Neural cell (in vitro differentiated cells): ENCODE measurements at regions not wholly inside any gene's neighbourhood (a gene's known extent, or its start where the extent isn't known, plus 50 kb on each side); places are given as distances from the start of the nearest gene placed in this dataset.

Source experiments
- H2AFZ ChIP-seq: fragments of 200-600, 300-800 bp; sonication (generic), shearing (Covaris generic); 2 replicates; pipeline ENCODE4 v1.6.0; 2014; ENCODE audit warnings: low read depth, mild to moderate bottlenecking, antibody characterized with exemption, low read length, moderate library complexity
- H3F3A ChIP-seq: fragments of 200-600 bp; shearing (Covaris generic); 2 replicates; pipeline ENCODE4 v1.6.1; 2016; ENCODE audit warnings: mild to moderate bottlenecking, moderate library complexity, mixed read lengths, antibody characterized with exemption, low read length; ENCODE audit not compliant: insufficient read depth, poor library complexity, severe bottlenecking
- H3K27ac ChIP-seq: fragments of 200-600, 300-800 bp; sonication (generic), shearing (Covaris generic); 2 replicates; pipeline ENCODE4 v1.5.1; 2014; ENCODE audit warnings: mild to moderate bottlenecking, low read length, moderate library complexity
- H3K27me3 ChIP-seq: fragments of 300-800, 200-600 bp; sonication (generic), shearing (Covaris generic); 2 replicates; pipeline ENCODE4 v1.6.0; 2014; ENCODE audit warnings: mild to moderate bottlenecking, low read depth, low read length, moderate library complexity; ENCODE audit not compliant: insufficient read depth
- H3K36me3 ChIP-seq: fragments of 300-800, 200-600 bp; sonication (generic), shearing (Covaris generic); 2 replicates; pipeline ENCODE4 v1.5.1; 2014; ENCODE audit warnings: mild to moderate bottlenecking, antibody characterized with exemption, low read length, moderate library complexity; ENCODE audit not compliant: insufficient read depth
- H3K4me2 ChIP-seq: fragments of 300-800, 200-600 bp; sonication (generic), shearing (Covaris generic); 2 replicates; pipeline ENCODE4 v1.6.0; 2014; ENCODE audit warnings: mild to moderate bottlenecking, low read length
- H3K4me3 ChIP-seq: fragments of 300-800, 200-600 bp; sonication (generic), shearing (Covaris generic); 2 replicates; pipeline ENCODE4 v1.5.1; 2014; ENCODE audit warnings: mild to moderate bottlenecking, low read length, moderate library complexity
- H3K79me2 ChIP-seq: fragments of 200-600 bp; shearing (Covaris generic); replicated peaks from 2 replicates; pipeline ENCODE4 v1.6.0; 2014; ENCODE audit warnings: mild to moderate bottlenecking, low read length, moderate library complexity; ENCODE audit not compliant: insufficient read depth
- H3K9ac ChIP-seq: fragments of 300-800, 200-600 bp; sonication (generic), shearing (Covaris generic); 2 replicates; pipeline ENCODE4 v1.6.1; 2016; ENCODE audit warnings: mild to moderate bottlenecking, low read length, mixed read lengths
- H3K9me2 ChIP-seq: fragments of 200-600 bp; shearing (Covaris generic); 2 replicates; pipeline ENCODE4 v1.6.1; 2016; ENCODE audit warnings: mild to moderate bottlenecking, low read length, mixed read lengths; ENCODE audit not compliant: insufficient read depth
- H3K9me3 ChIP-seq: fragments of 200-600, 300-800 bp; sonication (generic), shearing (Covaris generic); 2 replicates; pipeline ENCODE4 v1.6.1; 2016; ENCODE audit warnings: mild to moderate bottlenecking, mixed run types, low read length, moderate library complexity, mixed read lengths
- H4K20me1 ChIP-seq: fragments of 200-600 bp; shearing (Covaris generic); 2 replicates; pipeline ENCODE4 v1.6.1; 2016; ENCODE audit warnings: mild to moderate bottlenecking, mixed run types; ENCODE audit not compliant: insufficient read depth
- CTCF ChIP-seq: fragments of 450-650 bp; IDR thresholded peaks from 2 replicates; pipeline ENCODE4 v1.5.1; 2014; ENCODE audit warnings: antibody characterized with exemption, mild to moderate bottlenecking, moderate library complexity; ENCODE audit not compliant: poor library complexity, severe bottlenecking
- EP300 ChIP-seq: fragments of 450-650 bp; conservative IDR thresholded peaks from 2 replicates; pipeline ENCODE4 v1.6.1; 2014; ENCODE audit warnings: antibody characterized with exemption, mild to moderate bottlenecking, moderate library complexity; ENCODE audit not compliant: poor library complexity, severe bottlenecking
- EZH2 ChIP-seq: fragments of 200-600, 300-800 bp; shearing (Covaris generic), sonication (generic); IDR thresholded peaks from 2 replicates; pipeline ENCODE4 v1.6.1; 2014; ENCODE audit warnings: antibody characterized with exemption, low read length, borderline replicate concordance, mild to moderate bottlenecking; ENCODE audit not compliant: insufficient read depth, poor library complexity, severe bottlenecking
- MXI1 ChIP-seq: fragments of 450-650 bp; conservative IDR thresholded peaks from 2 replicates; pipeline ENCODE4 v1.6.1; 2014; ENCODE audit warnings: antibody characterized with exemption, mild to moderate bottlenecking; ENCODE audit not compliant: poor library complexity, severe bottlenecking
- POLR2AphosphoS5 ChIP-seq: IDR thresholded peaks from 2 replicates; pipeline ENCODE4 v1.6.1; 2012
- RAD21 ChIP-seq: fragments of 450-650 bp; conservative IDR thresholded peaks from 2 replicates; pipeline ENCODE4 v1.6.1; 2014; ENCODE audit warnings: antibody characterized with exemption, mild to moderate bottlenecking, moderate library complexity
- REST ChIP-seq: IDR thresholded peaks from 2 replicates; pipeline ENCODE4 v1.6.1; 2012; ENCODE audit warnings: borderline replicate concordance
- SMC3 ChIP-seq: fragments of 450-650 bp; conservative IDR thresholded peaks from 2 replicates; pipeline ENCODE4 v1.6.1; 2014; ENCODE audit warnings: antibody characterized with exemption, mild to moderate bottlenecking, moderate library complexity; ENCODE audit not compliant: poor library complexity
- TAF1 ChIP-seq: IDR thresholded peaks from 2 replicates; pipeline ENCODE4 v1.6.1; 2012; ENCODE audit warnings: low read depth

GRCh38 chr17:45689451-45689850, 94.7 kb upstream of the CRHR1 start:
- H3K4me2 ChIP-seq: no peak overlapping the region
- H3K79me2 ChIP-seq: no peaks in the 10 kb centered on the region
- no peaks in the 10 kb centered on the region for H4K20me1 ChIP-seq
- H3K27me3 ChIP-seq: no peaks in the 10 kb centered on the region
- no peaks in the 10 kb centered on the region for H3K9me2 ChIP-seq
- no peaks in the 10 kb centered on the region for H3K36me3 ChIP-seq
- H3K9me3 ChIP-seq: no peaks in the 10 kb centered on the region
- H3K27ac ChIP-seq: no peak overlapping the region
- H3K9ac ChIP-seq: no peak overlapping the region
- TF ChIP-seq EZH2: no peak
- no peak for TF ChIP-seq TAF1
- no peak for TF ChIP-seq REST
- no peak for TF ChIP-seq SMC3
- no peak for TF ChIP-seq CTCF
- no peak for TF ChIP-seq MXI1
- TF ChIP-seq EP300: no peak
- no peak for TF ChIP-seq POLR2AphosphoS5
- TF ChIP-seq RAD21: no peak
- no peaks in the 10 kb centered on the region for H3F3A ChIP-seq
- no peak overlapping the region for H3K4me3 ChIP-seq
- H2AFZ ChIP-seq: no peak overlapping the region

- H3K4me3 ChIP-seq: no peak overlapping the region
- H3K9ac ChIP-seq: no peak overlapping the region
- no peak overlapping the region for H2AFZ ChIP-seq
- H3K9me3 ChIP-seq: no peaks in the 10 kb centered on the region
- H3K79me2 ChIP-seq: no peaks in the 10 kb centered on the region
- no peak overlapping the region for H3K27ac ChIP-seq
- H3K4me2 ChIP-seq: no peak overlapping the region
- H4K20me1 ChIP-seq: no peaks in the 10 kb centered on the region
- TF ChIP-seq POLR2AphosphoS5 (no peak), RAD21 (no peak), CTCF (no peak), EP300 (no peak), SMC3 (no peak), MXI1 (no peak), TAF1 (no peak), REST (no peak), EZH2 (no peak)
- H3K36me3 ChIP-seq: no peaks in the 10 kb centered on the region
- no peaks in the 10 kb centered on the region for H3K9me2 ChIP-seq
- H3K27me3 ChIP-seq: no peaks in the 10 kb centered on the region
- H3F3A ChIP-seq: no peaks in the 10 kb centered on the region
Observed at GRCh38 chr17:45690625-45691275, 93.4 kb upstream of the CRHR1 start.
